GM06990 (cell line): ENCODE measurements at regions not wholly inside any gene's neighbourhood (a gene's known extent, or its start where the extent isn't known, plus 50 kb on each side); places are given as distances from the start of the nearest gene placed in this dataset.

Experiments used
- DNase-seq: peaks from one replicate; pipeline ENCODE4 v3.0.0-alpha.2; 2011; ENCODE audit not compliant: insufficient read length; ENCODE audit errors: extremely low read depth
- H3K27me3 ChIP-seq: replicated peaks from 2 replicates; pipeline ENCODE4 v1.6.0; 2011; ENCODE audit warnings: low read length; ENCODE audit not compliant: control insufficient read depth, insufficient read depth
- H3K36me3 ChIP-seq: 2 replicates; pipeline ENCODE4 v1.5.1; 2011; ENCODE audit warnings: low read length; ENCODE audit not compliant: control insufficient read depth, insufficient read depth
- H3K4me3 ChIP-seq: replicated peaks from 2 replicates; pipeline ENCODE4 v1.5.1; 2011; ENCODE audit warnings: low read depth, mild to moderate bottlenecking, control low read depth, low read length
- CTCF ChIP-seq: IDR thresholded peaks from 2 replicates; pipeline ENCODE4 v1.5.1; 2011; ENCODE audit warnings: low read length, control low read depth, mild to moderate bottlenecking, inconsistent platforms; ENCODE audit not compliant: insufficient read depth, poor library complexity, severe bottlenecking

GRCh38 chr3:132803889-132804288, 81.7 kb upstream of the NPHP3 start:
- no peaks in the 10 kb centered on the region for H3K36me3 ChIP-seq
- no peaks in the 10 kb centered on the region for H3K27me3 ChIP-seq
- DNase-seq = no peak
- no peak overlapping the region for H3K4me3 ChIP-seq
- peak; percentile 5 for TF ChIP-seq CTCF

DNA sequence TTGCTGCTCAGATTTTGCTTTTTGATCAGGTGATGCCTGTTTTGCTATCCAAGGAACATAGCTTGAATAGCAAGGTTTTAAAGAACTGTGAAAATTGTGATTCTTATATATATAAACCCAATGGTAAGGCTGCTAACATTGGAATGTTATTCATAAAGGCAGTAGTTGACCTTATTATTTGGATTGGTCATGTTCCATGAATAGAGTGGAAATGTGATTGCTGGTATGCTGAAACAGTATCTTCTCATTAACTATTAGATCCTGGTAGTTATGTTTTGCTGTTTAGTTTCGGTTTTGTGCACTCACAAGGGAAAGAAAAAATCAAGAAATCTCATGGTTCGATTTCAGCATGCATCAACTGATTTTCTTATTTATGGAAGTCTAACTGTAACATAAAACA, 78.7 kb upstream of the NPHP3 start:
- no peak for TF ChIP-seq CTCF
- DNase-seq = no peak
- Histone ChIP-seq H3K36me3 (no peaks in the 10 kb centered on the region), H3K27me3 (no peaks in the 10 kb centered on the region), H3K4me3 (no peak overlapping the region)

GRCh38 chr3:132790806-132791205, 68.6 kb upstream of the NPHP3 start:
- no peak overlapping the region for H3K4me3 ChIP-seq
- no peak for TF ChIP-seq CTCF

DNA sequence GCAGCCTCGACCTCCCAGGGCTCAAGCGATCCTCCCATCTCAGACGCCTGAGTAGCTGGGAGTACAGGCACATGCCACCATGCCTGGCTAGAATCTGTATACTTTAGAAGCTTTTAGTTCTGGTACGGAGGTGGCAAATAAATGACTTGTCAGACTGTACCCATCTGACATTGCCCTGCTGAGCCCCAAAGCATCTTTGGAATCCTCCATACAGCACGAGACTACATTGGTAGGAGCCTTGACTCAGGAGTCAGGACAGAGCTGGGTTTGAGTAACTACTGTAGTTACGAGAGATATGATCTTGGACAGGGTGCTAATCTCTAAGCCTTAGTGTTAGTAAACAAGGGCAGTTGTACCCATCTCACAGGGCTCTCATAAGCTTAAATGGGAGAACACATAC, 67.8 kb upstream of the NPHP3 start:
- no peak for TF ChIP-seq CTCF
- Histone ChIP-seq H3K36me3 (no peaks in the 10 kb centered on the region), H3K4me3 (no peak overlapping the region), H3K27me3 (no peaks in the 10 kb centered on the region)
- no peak for DNase-seq

More at GRCh38 chr3:132790806-132791205, 68.6 kb upstream of the NPHP3 start:
- Histone ChIP-seq H3K36me3 (no peaks in the 10 kb centered on the region), H3K27me3 (no peaks in the 10 kb centered on the region)
- DNase-seq = no peak

- DNase-seq = no peak
- TF ChIP-seq CTCF = no peak
- Histone ChIP-seq H3K27me3 (no peaks in the 10 kb centered on the region), H3K36me3 (no peaks in the 10 kb centered on the region), H3K4me3 (no peak overlapping the region)
Measured at GRCh38 chr3:132788301-132788671, 66.1 kb upstream of the NPHP3 start.

GRCh38 chr3:132787616-132788300, 65.5 kb upstream of the NPHP3 start:
- Histone ChIP-seq H3K27me3 (no peaks in the 10 kb centered on the region), H3K36me3 (no peaks in the 10 kb centered on the region), H3K4me3 (no peak overlapping the region)
- TF ChIP-seq CTCF = no peak
- DNase-seq = no peak
